IMR-90 (cell line): ENCODE measurements at regions not wholly inside any gene's neighbourhood (a gene's known extent, or its start where the extent isn't known, plus 50 kb on each side); places are given as distances from the start of the nearest gene placed in this dataset.

Experiments
- ATAC-seq: fragments of 200-7000 bp; cut with Tn5 transposase; 2 replicates; pipeline ENCODE4 v1.9.1; 2020; ENCODE audit warnings: low read depth, mild to moderate bottlenecking, moderate library complexity
- BruUV-seq: library from RNA; stranded (reverse); fragments of 400-500 nt; replicated peaks from 2 replicates; lab custom pipeline; 2021; lab: Mats Ljungman, UMichigan
- CTCF ChIA-PET: fragments of 300-600 bp; formaldehyde crosslinking; extraction: SDS; loops from one replicate; lab custom pipeline; 2021; ENCODE audit warnings: antibody characterized with exemption; lab: Yijun Ruan, JAX
- POLR2A ChIA-PET: fragments of 300-600 bp; sonication (Branson Sonifier 250); formaldehyde crosslinking; loops from one replicate; lab custom pipeline; 2022; ENCODE audit warnings: antibody characterized with exemption; ENCODE audit not compliant: unreplicated experiment; lab: Charles Lee
- DNase-seq: peaks from one replicate; pipeline ENCODE4 v3.0.0; 2013
- H2AFZ ChIP-seq: replicated peaks from 2 replicates; pipeline ENCODE3; 2013; ENCODE audit warnings: low read length, mild to moderate bottlenecking; ENCODE audit not compliant: poor library complexity
- H2AK5ac ChIP-seq: 2 replicates; pipeline ENCODE4 v1.6.1; 2013; ENCODE audit warnings: low read depth, low read length, inconsistent platforms
- H2AK9ac ChIP-seq: replicated peaks from 2 replicates; pipeline ENCODE3; 2013; ENCODE audit warnings: mild to moderate bottlenecking, low read depth, low read length, moderate library complexity; ENCODE audit not compliant: poor library complexity
- H2BK120ac ChIP-seq: 2 replicates; pipeline ENCODE4 v1.6.1; 2013; ENCODE audit warnings: low read depth, low read length, inconsistent platforms
- H2BK15ac ChIP-seq: 3 replicates; pipeline ENCODE4 v1.6.1; 2013; ENCODE audit warnings: low read depth, low read length, inconsistent platforms
- H2BK20ac ChIP-seq: 2 replicates; pipeline ENCODE4 v1.6.1; 2013; ENCODE audit warnings: low read depth, mild to moderate bottlenecking, inconsistent platforms, low read length, moderate library complexity
- H2BK5ac ChIP-seq: 2 replicates; pipeline ENCODE4 v1.6.1; 2013; ENCODE audit warnings: mild to moderate bottlenecking, low read depth, low read length, inconsistent platforms; ENCODE audit not compliant: poor library complexity, severe bottlenecking
- H3K14ac ChIP-seq: replicated peaks from 2 replicates; pipeline ENCODE4 v1.6.1; 2013; ENCODE audit warnings: low read depth, low read length, inconsistent platforms
- H3K18ac ChIP-seq: 2 replicates; pipeline ENCODE4 v1.6.1; 2013; ENCODE audit warnings: low read depth, low read length, control low read depth
- H3K23ac ChIP-seq: 2 replicates; pipeline ENCODE4 v1.6.1; 2013; ENCODE audit warnings: low read depth, low read length, inconsistent platforms
- H3K27ac ChIP-seq: 2 replicates; pipeline ENCODE4 v1.5.1; 2013; ENCODE audit warnings: mild to moderate bottlenecking, control low read depth, low read length; ENCODE audit not compliant: insufficient read depth
- H3K27me3 ChIP-seq: 2 replicates; pipeline ENCODE4 v1.6.1; 2013; ENCODE audit warnings: low read length; ENCODE audit not compliant: control insufficient read depth, insufficient read depth
- H3K36me3 ChIP-seq: 2 replicates; pipeline ENCODE4 v1.6.1; 2013; ENCODE audit warnings: low read length, mixed read lengths; ENCODE audit not compliant: control insufficient read depth, insufficient read depth
- H3K4ac ChIP-seq: 2 replicates; pipeline ENCODE4 v1.6.1; 2013; ENCODE audit warnings: low read depth, low read length, inconsistent platforms
- H3K4me1 ChIP-seq: 2 replicates; pipeline ENCODE4 v1.6.1; 2013; ENCODE audit warnings: low read length, mixed read lengths; ENCODE audit not compliant: control insufficient read depth, insufficient read depth
- H3K4me2 ChIP-seq: 2 replicates; pipeline ENCODE4 v1.6.1; 2013; ENCODE audit warnings: low read depth, mild to moderate bottlenecking, control low read depth, low read length, moderate library complexity
- H3K4me3 ChIP-seq: 2 replicates; pipeline ENCODE4 v1.5.1; 2013; ENCODE audit warnings: low read depth, mild to moderate bottlenecking, control low read depth, low read length, moderate library complexity; ENCODE audit not compliant: insufficient read depth
- H3K56ac ChIP-seq: 2 replicates; pipeline ENCODE4 v1.6.1; 2013; ENCODE audit warnings: low read length, inconsistent platforms; ENCODE audit not compliant: insufficient read depth; ENCODE audit errors: extremely low read depth
- H3K79me1 ChIP-seq, 2 experiments: 2 replicates each; pipeline ENCODE4 v1.6.1; 2013; ENCODE audit warnings: low read length in 2 of 2, inconsistent platforms in 1 of 2, low read depth in 1 of 2
- H3K9ac ChIP-seq: 2 replicates; pipeline ENCODE4 v1.6.1; 2013; ENCODE audit warnings: low read depth, low read length, control low read depth
- H3K9me1 ChIP-seq: 2 replicates; pipeline ENCODE4 v1.6.1; 2013; ENCODE audit warnings: low read length, inconsistent platforms; ENCODE audit not compliant: insufficient read depth
- H3K9me3 ChIP-seq: 2 replicates; pipeline ENCODE4 v1.6.1; 2013; ENCODE audit warnings: low read length; ENCODE audit not compliant: control insufficient read depth, insufficient read depth
- H4K20me1 ChIP-seq: 2 replicates; pipeline ENCODE4 v1.6.1; 2013; ENCODE audit warnings: low read length, inconsistent platforms; ENCODE audit not compliant: insufficient read depth
- H4K5ac ChIP-seq: 2 replicates; pipeline ENCODE4 v1.6.1; 2013; ENCODE audit warnings: mild to moderate bottlenecking, low read depth, low read length, control low read depth
- H4K8ac ChIP-seq, 2 experiments: 2 replicates each; pipeline ENCODE4 v1.6.1; 2013; ENCODE audit warnings: low read depth in 2 of 2, low read length in 2 of 2, control low read depth in 1 of 2, inconsistent platforms in 1 of 2
- H4K91ac ChIP-seq: 2 replicates; pipeline ENCODE4 v1.6.1; 2013; ENCODE audit warnings: low read depth, low read length, inconsistent platforms; ENCODE audit not compliant: insufficient read depth
- BHLHE40 ChIP-seq: fragments of 150-350 bp; IDR thresholded peaks from 2 replicates; pipeline ENCODE4 v1.6.1; 2016; ENCODE audit warnings: mild to moderate bottlenecking, low read depth, low read length
- CHD1 ChIP-seq: IDR thresholded peaks from 2 replicates; pipeline ENCODE4 v1.6.1; 2012; ENCODE audit warnings: low read depth, low read length, improper control_type of control experiment
- CTCF ChIP-seq: conservative IDR thresholded peaks from 2 replicates; pipeline ENCODE4 v1.5.1; 2012; ENCODE audit warnings: mild to moderate bottlenecking, low read depth, low read length, improper control_type of control experiment
- ELK1 ChIP-seq: fragments of 150-350 bp; IDR thresholded peaks from 2 replicates; pipeline ENCODE4 v1.6.1; 2016; ENCODE audit warnings: low read depth, mild to moderate bottlenecking, low read length, moderate library complexity, borderline replicate concordance
- FOS ChIP-seq: fragments of 150-350 bp; IDR thresholded peaks from 2 replicates; pipeline ENCODE4 v1.6.1; 2016; ENCODE audit warnings: low read depth, low read length
- MAFK ChIP-seq: IDR thresholded peaks from 2 replicates; pipeline ENCODE4 v1.6.1; 2012; ENCODE audit warnings: low read depth, low read length, improper control_type of control experiment
- MAZ ChIP-seq: IDR thresholded peaks from 2 replicates; pipeline ENCODE4 v1.6.1; 2012; ENCODE audit warnings: low read depth, mild to moderate bottlenecking, low read length, improper control_type of control experiment, moderate library complexity, borderline replicate concordance
- NFE2L2 ChIP-seq: fragments of 150-350 bp; IDR thresholded peaks from 2 replicates; pipeline ENCODE4 v1.6.1; 2016; ENCODE audit warnings: low read depth, mild to moderate bottlenecking, low read length
- POLR2A ChIP-seq: IDR thresholded peaks from 2 replicates; pipeline ENCODE4 v1.6.1; 2012; ENCODE audit warnings: mild to moderate bottlenecking, low read depth, low read length
- RAD21 ChIP-seq: IDR thresholded peaks from 2 replicates; pipeline ENCODE4 v1.6.1; 2012; ENCODE audit warnings: low read length, improper control_type of control experiment
- RFX5 ChIP-seq: IDR thresholded peaks from 2 replicates; pipeline ENCODE4 v1.8.0; 2012; ENCODE audit warnings: low read depth, mild to moderate bottlenecking, low read length, moderate library complexity
- WGBS, 2 experiments: methylation state at CpG; one replicate each; pipeline versions ENCODE4 v1.1.5 to v1.1.7; 2013; ENCODE audit warnings: missing lambda C conversion rate in 2 of 2; ENCODE audit not compliant: insufficient read length in 1 of 2; ENCODE audit errors: extremely low coverage in 2 of 2; 5-methylcytosine and 5-hydroxymethylcytosine counted together
- dilution Hi-C: fragments of 300-500 bp; cut with HindIII; formaldehyde crosslinking; loops from one replicate; pipeline ENCODE4 v1.14.3; 2018; ENCODE audit warnings: low sequenced_read_pairs; ENCODE audit not compliant: unreplicated experiment
- in situ Hi-C: fragments of 300-500 bp; cut with MboI; formaldehyde crosslinking; loops from 3 replicates; pipeline ENCODE4 v1.14.3; 2019; ENCODE audit warnings: low sequenced_read_pairs, inconsistent platforms, mixed read lengths
- intact Hi-C: fragments of 100-400 bp; cut with micrococcal nuclease; formaldehyde crosslinking; loops from 2 replicates; pipeline ENCODE4 v1.10.0; 2022

GRCh38 chr10:128275388-128276177, 149.4 kb upstream of the MKI67 start:
- no peak overlapping the region for H3K9ac ChIP-seq
- H2BK120ac ChIP-seq, result no peak overlapping the region
- no peak overlapping the region for H3K4me3 ChIP-seq
- no peak overlapping the region for H3K27ac ChIP-seq
- no peak overlapping the region for H3K56ac ChIP-seq
- no peaks in the 10 kb centered on the region for H3K79me1 ChIP-seq
- H3K9me1 ChIP-seq, result no peaks in the 10 kb centered on the region
- intact Hi-C loops (no loop called here), in situ Hi-C loops (no loop called here), dilution Hi-C loops (no loop called here)
- ChIA-PET CTCF (interaction anchor here (0.6 kb wide), 1 partner anchor 13 kb away, joined by 4 read pairs; no protein-coding TSS in a partner anchor), POLR2A (no interaction called here)
- H2BK5ac ChIP-seq, result no peak overlapping the region
- DNase-seq (no peak), ATAC-seq (no peak)
- H4K20me1 ChIP-seq, result no peaks in the 10 kb centered on the region
- H3K36me3 ChIP-seq, result no peaks in the 10 kb centered on the region
- no peaks in the 10 kb centered on the region for H3K27me3 ChIP-seq
- H3K9me3 ChIP-seq, result peaks cover 13% of the 10 kb centered on the region; the same call in 1 of the 2 replicates
- no peak overlapping the region for H3K14ac ChIP-seq
- no peaks in the 10 kb centered on the region for H3K4me1 ChIP-seq
- no peak overlapping the region for H3K4me2 ChIP-seq
- H2AK5ac ChIP-seq, result no peak overlapping the region
- no peak overlapping the region for H4K8ac ChIP-seq
- no peak overlapping the region for H2AFZ ChIP-seq
- H4K91ac ChIP-seq, result no peak overlapping the region
- no TSS peak for BruUV-seq
- H2AK9ac ChIP-seq, result no peak overlapping the region
- no peak for TF ChIP-seq FOS
- no peak for TF ChIP-seq RAD21
- TF ChIP-seq NFE2L2, result no peak
- TF ChIP-seq RFX5, result no peak
- TF ChIP-seq ELK1, result no peak
- TF ChIP-seq CTCF, result no peak
- TF ChIP-seq MAFK, result no peak
- TF ChIP-seq POLR2A, result no peak
- no peak for TF ChIP-seq CHD1
- TF ChIP-seq BHLHE40, result no peak
- no peak for TF ChIP-seq MAZ
- no peak overlapping the region for H2BK20ac ChIP-seq
- H3K4ac ChIP-seq, result no peak overlapping the region
- H4K5ac ChIP-seq, result no peak overlapping the region
- H3K23ac ChIP-seq, result no peak overlapping the region
- no CpG with 5 or more reads among the region's 19 CpGs for WGBS, 2 experiments
- no peak overlapping the region for H3K18ac ChIP-seq
- no peak overlapping the region for H2BK15ac ChIP-seq
